RWPE1 (cell line): ENCODE measurements at regions not wholly inside any gene's neighbourhood (a gene's known extent, or its start where the extent isn't known, plus 50 kb on each side); places are given as distances from the start of the nearest gene placed in this dataset.

Source experiments
- CTCF ChIA-PET: fragments of 350-600 bp; sonication (Branson Sonifier 250); formaldehyde crosslinking; extraction: SDS; loops from one replicate; lab custom pipeline; 2021; lab: Yijun Ruan, JAX
- POLR2A ChIA-PET: fragments of 400-600 bp; formaldehyde crosslinking; extraction: SDS; loops from one replicate; lab custom pipeline; 2020; ENCODE audit warnings: antibody characterized with exemption; ENCODE audit not compliant: low non-redundant PET; lab: Yijun Ruan, JAX
- DNase-seq: peaks from one replicate; pipeline ENCODE4 v3.0.0; 2012; ENCODE audit warnings: low spot score
- H3K27ac ChIP-seq: fragments of 450-650 bp; 2 replicates; pipeline ENCODE4 v1.5.1; 2017
- TF ChIP-seq, protein P1 (sequence below): fragments of 450-650 bp; conservative IDR thresholded peaks from 2 replicates; pipeline ENCODE4 v1.5.1; 2017; ENCODE audit warnings: low read depth, mild to moderate bottlenecking

DNA sequence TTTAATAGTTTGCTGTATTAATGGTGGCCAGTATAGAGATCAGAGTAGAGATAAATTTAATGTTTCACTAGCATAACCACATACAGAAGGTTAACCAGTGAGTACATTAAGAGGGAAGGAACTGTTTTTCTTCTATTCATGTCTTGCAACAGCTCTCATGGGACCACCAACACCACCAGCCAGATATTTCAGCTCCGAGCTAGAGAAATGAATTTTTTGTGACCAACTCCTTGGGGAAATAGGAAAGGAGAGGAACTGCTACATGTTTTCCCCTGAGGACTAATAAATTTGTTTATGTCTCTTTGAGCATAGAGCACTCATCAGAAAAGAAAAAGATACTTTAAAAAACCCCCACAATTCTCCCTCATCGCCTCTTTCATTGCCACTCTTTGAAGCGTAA lies 247.5 kb downstream of the MBNL1 start:
- CTCF ChIA-PET: interaction anchor here (0.6 kb wide), 1 partner anchor 13 kb away, joined by 5 read pairs; no protein-coding TSS in a partner anchor
- TF ChIP-seq, protein P1, sequence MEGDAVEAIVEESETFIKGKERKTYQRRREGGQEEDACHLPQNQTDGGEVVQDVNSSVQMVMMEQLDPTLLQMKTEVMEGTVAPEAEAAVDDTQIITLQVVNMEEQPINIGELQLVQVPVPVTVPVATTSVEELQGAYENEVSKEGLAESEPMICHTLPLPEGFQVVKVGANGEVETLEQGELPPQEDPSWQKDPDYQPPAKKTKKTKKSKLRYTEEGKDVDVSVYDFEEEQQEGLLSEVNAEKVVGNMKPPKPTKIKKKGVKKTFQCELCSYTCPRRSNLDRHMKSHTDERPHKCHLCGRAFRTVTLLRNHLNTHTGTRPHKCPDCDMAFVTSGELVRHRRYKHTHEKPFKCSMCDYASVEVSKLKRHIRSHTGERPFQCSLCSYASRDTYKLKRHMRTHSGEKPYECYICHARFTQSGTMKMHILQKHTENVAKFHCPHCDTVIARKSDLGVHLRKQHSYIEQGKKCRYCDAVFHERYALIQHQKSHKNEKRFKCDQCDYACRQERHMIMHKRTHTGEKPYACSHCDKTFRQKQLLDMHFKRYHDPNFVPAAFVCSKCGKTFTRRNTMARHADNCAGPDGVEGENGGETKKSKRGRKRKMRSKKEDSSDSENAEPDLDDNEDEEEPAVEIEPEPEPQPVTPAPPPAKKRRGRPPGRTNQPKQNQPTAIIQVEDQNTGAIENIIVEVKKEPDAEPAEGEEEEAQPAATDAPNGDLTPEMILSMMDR: no peak
- POLR2A ChIA-PET: no interaction called here
- H3K27ac ChIP-seq: no peak overlapping the region
- DNase-seq: no peak

DNA sequence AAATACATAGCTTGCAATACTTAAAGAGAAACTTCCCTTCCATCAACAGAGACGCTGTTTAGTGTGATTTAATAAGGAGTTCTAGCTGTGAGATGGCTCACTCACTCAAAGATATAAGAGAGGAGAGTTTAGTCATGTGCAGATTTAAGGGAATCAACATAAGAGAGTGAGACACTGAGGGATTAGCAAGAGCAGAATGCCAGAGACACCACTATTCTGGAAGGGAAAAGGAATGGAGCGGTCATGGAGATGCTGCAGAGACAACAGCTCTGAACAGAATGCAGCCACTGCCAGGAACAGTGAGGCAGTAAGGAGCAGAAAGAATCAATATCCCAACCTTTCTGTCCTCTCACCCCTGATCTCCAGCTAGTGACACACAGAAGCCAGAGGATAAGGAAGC lies 248.8 kb downstream of the MBNL1 start:
- DNase-seq: no peak
- H3K27ac ChIP-seq: no peak overlapping the region
- ChIA-PET CTCF (interaction anchor here (0.6 to 1.1 kb wide), 3 partner anchors 9 to 491 kb away, joined by 3 to 6 read pairs (median 4); no protein-coding TSS in a partner anchor), POLR2A (no interaction called here)
- TF ChIP-seq, protein P1: no peak

DNA sequence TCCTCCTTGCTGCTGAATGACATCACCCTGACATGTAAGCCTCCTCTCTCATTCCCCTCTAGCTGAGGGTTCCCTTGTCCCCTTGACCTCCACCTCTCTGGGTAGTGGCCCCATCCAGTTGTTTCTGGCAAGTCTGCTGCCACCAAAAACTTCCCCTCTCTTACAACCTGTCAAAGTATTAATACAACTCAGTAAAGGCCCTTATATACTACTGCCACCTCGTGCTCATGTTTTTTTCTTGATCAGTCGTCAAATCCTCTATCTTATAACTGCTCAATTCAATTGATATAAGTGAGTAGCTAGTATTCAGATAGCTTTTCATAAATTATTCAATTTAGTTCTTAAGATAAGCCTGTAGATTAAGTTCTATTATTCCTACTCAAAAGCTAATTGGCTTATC lies 249.6 kb downstream of the MBNL1 start:
- CTCF ChIA-PET: interaction anchor here (0.6 kb wide), 1 partner anchor 369 kb away, joined by 3 read pairs; no protein-coding TSS in a partner anchor

DNA sequence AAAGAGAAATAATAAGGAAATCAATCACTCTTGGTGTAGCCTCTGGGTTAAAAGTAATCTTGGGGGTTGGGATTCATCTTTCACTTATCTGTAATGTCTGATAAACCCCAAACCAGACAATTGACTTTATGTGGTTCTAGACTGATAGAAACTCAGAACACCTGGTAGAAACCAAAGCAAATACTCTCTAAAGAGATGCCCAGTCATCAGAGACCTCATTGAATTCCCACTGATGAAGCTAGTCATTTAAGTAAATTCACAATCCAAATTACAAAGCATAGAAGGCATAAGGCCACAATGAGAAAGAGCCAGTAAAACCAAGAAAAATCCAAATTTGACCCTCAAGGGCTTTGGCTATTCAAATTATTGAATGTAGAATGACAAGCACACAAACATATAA lies 250.6 kb downstream of the MBNL1 start:
- no peak overlapping the region for H3K27ac ChIP-seq
- POLR2A ChIA-PET: no interaction called here
- DNase-seq: no peak
- CTCF ChIA-PET: no interaction called here
- TF ChIP-seq, protein P1: no peak

More for the DNA sequence above, 249.6 kb downstream of the MBNL1 start:
- DNase-seq: no peak
- no peak overlapping the region for H3K27ac ChIP-seq
- POLR2A ChIA-PET: no interaction called here
- TF ChIP-seq, protein P1: no peak

DNA sequence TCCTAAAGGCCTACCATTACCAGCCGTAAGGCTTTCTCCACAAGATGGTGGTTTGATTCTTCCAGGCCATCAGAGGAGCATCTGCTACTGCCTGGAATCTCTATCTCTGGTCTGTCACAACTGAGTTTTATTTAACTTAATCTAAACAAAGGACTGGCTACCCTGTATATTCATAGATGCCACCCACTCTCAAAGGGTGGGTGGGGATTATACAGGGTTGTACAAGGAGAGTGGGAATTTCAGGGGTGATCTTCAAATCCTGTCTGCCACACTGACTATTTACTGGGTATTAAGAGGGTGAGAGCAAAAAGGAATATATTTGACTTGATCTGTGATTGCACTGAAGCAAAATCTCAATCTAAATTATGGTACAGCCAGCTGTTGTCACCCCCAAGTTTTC lies 253.3 kb downstream of the MBNL1 start:
- ChIA-PET POLR2A (no interaction called here), CTCF (no interaction called here)
- DNase-seq: no peak
- TF ChIP-seq, protein P1: no peak
- H3K27ac ChIP-seq: no peak overlapping the region

DNA sequence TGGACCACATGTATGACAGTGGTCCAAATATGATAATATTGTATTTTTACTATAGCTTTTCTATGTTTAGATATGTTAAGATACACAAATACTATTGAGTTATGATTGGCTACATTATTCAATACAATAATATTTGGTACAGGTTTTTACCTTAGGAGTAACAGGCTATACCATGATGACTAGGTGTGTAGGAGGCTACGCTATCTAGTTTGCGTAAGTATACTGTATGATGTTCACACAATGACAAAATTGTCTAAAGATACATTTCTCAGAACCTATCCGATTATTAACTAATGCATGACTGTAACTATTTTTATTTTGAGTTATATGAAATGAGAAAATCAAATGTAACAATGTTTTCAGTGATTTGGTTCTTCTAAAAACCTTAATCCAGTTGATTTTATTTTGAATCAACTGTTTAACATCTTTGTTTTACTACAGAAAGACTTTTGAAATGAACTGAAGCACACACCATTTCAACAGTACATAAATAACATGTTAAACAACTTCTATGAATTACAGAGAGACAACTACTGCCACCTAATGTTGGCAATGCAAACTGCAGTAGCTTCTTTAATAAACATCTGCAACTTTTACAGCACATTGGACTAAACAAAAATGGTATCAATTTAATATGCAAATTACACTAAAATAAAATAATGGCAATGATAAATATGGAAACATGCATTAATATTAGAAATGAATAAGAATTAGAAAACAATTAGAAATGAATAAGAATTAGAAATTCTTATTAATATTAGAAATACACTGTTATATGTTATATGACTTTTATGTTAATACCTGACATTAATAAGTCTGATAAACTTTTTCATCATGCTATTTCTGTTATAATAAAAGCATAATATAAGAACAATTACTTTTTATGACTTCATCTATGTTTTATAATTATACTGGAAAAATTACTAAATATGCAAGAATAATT lies 255.7 kb downstream of the MBNL1 start:
- CTCF ChIA-PET: interaction anchor here (0.6 to 1.6 kb wide), 9 partner anchors 9 to 1240 kb away, joined by 3 to 8 read pairs (median 4); no protein-coding TSS in a partner anchor
- peak; percentile 9 for DNase-seq
- TF ChIP-seq, protein P1: peak; percentile 91
- no peak overlapping the region for H3K27ac ChIP-seq
- POLR2A ChIA-PET: no interaction called here
